OCI-LY1 (cell line): ENCODE measurements at regions not wholly inside any gene's neighbourhood (a gene's known extent, or its start where the extent isn't known, plus 50 kb on each side); places are given as distances from the start of the nearest gene placed in this dataset.

Source experiments
- H2AFZ ChIP-seq: fragments of 200-600 bp; sonication (generic), shearing (Covaris generic); 2 replicates; pipeline ENCODE4 v1.6.0; 2014; ENCODE audit warnings: antibody characterized with exemption, mild to moderate bottlenecking, low read length
- H3F3A ChIP-seq: fragments of 200-600 bp; sonication (generic), shearing (Covaris generic); 2 replicates; pipeline ENCODE4 v1.6.0; 2014; ENCODE audit warnings: mild to moderate bottlenecking, antibody characterized with exemption, low read length, moderate library complexity; ENCODE audit not compliant: insufficient read depth
- H3K27ac ChIP-seq: fragments of 200-600 bp; sonication (generic); 2 replicates; pipeline ENCODE4 v1.5.1; 2014; ENCODE audit warnings: low read length, mixed run types, mild to moderate bottlenecking, low read depth; ENCODE audit not compliant: poor library complexity, severe bottlenecking
- H3K27me3 ChIP-seq: fragments of 200-600 bp; sonication (generic); 2 replicates; pipeline ENCODE4 v1.6.0; 2014; ENCODE audit warnings: antibody characterized with exemption, mild to moderate bottlenecking, low read length, moderate library complexity; ENCODE audit not compliant: insufficient read depth
- H3K36me3 ChIP-seq: fragments of 200-600 bp; sonication (generic); 2 replicates; pipeline ENCODE4 v1.6.1; 2014; ENCODE audit warnings: mild to moderate bottlenecking, antibody characterized with exemption, low read length, moderate library complexity, mixed read lengths; ENCODE audit not compliant: insufficient read depth
- H3K4me1 ChIP-seq: fragments of 200-600 bp; sonication (generic); 2 replicates; pipeline ENCODE4 v1.5.1; 2014; ENCODE audit warnings: mild to moderate bottlenecking, low read length, moderate library complexity; ENCODE audit not compliant: insufficient read depth, severe bottlenecking
- H3K4me2 ChIP-seq: fragments of 200-600 bp; sonication (generic), shearing (Covaris generic); 2 replicates; pipeline ENCODE4 v1.6.1; 2014; ENCODE audit warnings: low read length
- H3K4me3 ChIP-seq: fragments of 200-600 bp; sonication (generic); 2 replicates; pipeline ENCODE4 v1.5.1; 2014; ENCODE audit warnings: low read length, low read depth, mild to moderate bottlenecking, mixed read lengths; ENCODE audit not compliant: poor library complexity, severe bottlenecking
- H3K79me2 ChIP-seq: fragments of 200-600 bp; shearing (Covaris generic); 2 replicates; pipeline ENCODE4 v1.6.1; 2016; ENCODE audit warnings: mixed run types, low read length, mixed read lengths; ENCODE audit not compliant: insufficient read depth
- H3K9ac ChIP-seq: fragments of 200-600 bp; sonication (generic), shearing (Covaris generic); 2 replicates; pipeline ENCODE4 v1.6.1; 2014; ENCODE audit warnings: mild to moderate bottlenecking, low read length, mixed read lengths
- H3K9me2 ChIP-seq: fragments of 200-600 bp; sonication (generic), shearing (Covaris generic); 2 replicates; pipeline ENCODE4 v1.6.1; 2014; ENCODE audit warnings: low read depth, mild to moderate bottlenecking, low read length, mixed read lengths
- H3K9me3 ChIP-seq: fragments of 200-600 bp; shearing (Covaris generic); 2 replicates; pipeline ENCODE4 v1.6.1; 2014; ENCODE audit warnings: low read length, mixed read lengths
- H4K20me1 ChIP-seq: fragments of 200-600 bp; sonication (generic), shearing (Covaris generic); 2 replicates; pipeline ENCODE4 v1.6.0; 2016; ENCODE audit warnings: mild to moderate bottlenecking, low read length; ENCODE audit not compliant: insufficient read depth
- CTCF ChIP-seq: fragments of 200-600 bp; sonication (generic), shearing (Covaris generic); IDR thresholded peaks from 2 replicates; pipeline ENCODE4 v1.5.1; 2017; ENCODE audit warnings: mild to moderate bottlenecking, antibody characterized with exemption, low read length, moderate library complexity, mixed read lengths
- EZH2 ChIP-seq: fragments of 200-600 bp; sonication (generic), shearing (Covaris generic); IDR thresholded peaks from 2 replicates; pipeline ENCODE4 v1.8.0; 2017; ENCODE audit warnings: borderline replicate concordance, mixed run types, mild to moderate bottlenecking, antibody characterized with exemption, low read length, moderate library complexity, mixed read lengths

GRCh38 chr6:1002989-1003388 lies 308.9 kb upstream of the FOXQ1 start:
- H3K4me1 ChIP-seq: no peaks in the 10 kb centered on the region
- H3K4me3 ChIP-seq: no peak overlapping the region
- no peaks in the 10 kb centered on the region for H3K36me3 ChIP-seq
- no peaks in the 10 kb centered on the region for H3F3A ChIP-seq
- no peaks in the 10 kb centered on the region for H3K9me2 ChIP-seq
- no peak overlapping the region for H2AFZ ChIP-seq
- no peaks in the 10 kb centered on the region for H3K9me3 ChIP-seq
- H3K4me2 ChIP-seq: no peak overlapping the region
- H3K79me2 ChIP-seq: no peaks in the 10 kb centered on the region
- H3K9ac ChIP-seq: no peak overlapping the region
- TF ChIP-seq CTCF (no peak), EZH2 (no peak)
- H3K27me3 ChIP-seq: no peaks in the 10 kb centered on the region; the same call in 1 of the 2 replicates
- no peaks in the 10 kb centered on the region for H4K20me1 ChIP-seq
- no peak overlapping the region for H3K27ac ChIP-seq

- Histone ChIP-seq H3K4me2 (no peak overlapping the region), H3F3A (no peaks in the 10 kb centered on the region), H3K4me1 (no peaks in the 10 kb centered on the region), H4K20me1 (no peaks in the 10 kb centered on the region), H3K36me3 (no peaks in the 10 kb centered on the region), H3K27me3 (no peaks in the 10 kb centered on the region; the same call in 1 of the 2 replicates), H3K9me2 (no peaks in the 10 kb centered on the region), H3K9ac (no peak overlapping the region), H3K79me2 (no peaks in the 10 kb centered on the region), H3K27ac (no peak overlapping the region), H2AFZ (no peak overlapping the region), H3K4me3 (no peak overlapping the region), H3K9me3 (no peaks in the 10 kb centered on the region)
- TF ChIP-seq EZH2 (no peak), CTCF (no peak)
Measured at GRCh38 chr6:1001655-1002349, 308.9 kb upstream of the EXOC2 start.

GRCh38 chr6:999552-999951 lies 306.6 kb upstream of the EXOC2 start:
- H3K9ac ChIP-seq: no peak overlapping the region
- H3K4me3 ChIP-seq: no peak overlapping the region
- H3K27me3 ChIP-seq: no peaks in the 10 kb centered on the region
- no peaks in the 10 kb centered on the region for H4K20me1 ChIP-seq
- H3F3A ChIP-seq: no peaks in the 10 kb centered on the region
- TF ChIP-seq EZH2 (no peak), CTCF (no peak)
- no peak overlapping the region for H3K4me2 ChIP-seq
- no peaks in the 10 kb centered on the region for H3K9me2 ChIP-seq
- no peak overlapping the region for H3K27ac ChIP-seq
- H2AFZ ChIP-seq: no peak overlapping the region
- H3K79me2 ChIP-seq: no peaks in the 10 kb centered on the region
- no peaks in the 10 kb centered on the region for H3K9me3 ChIP-seq
- no peaks in the 10 kb centered on the region for H3K4me1 ChIP-seq
- no peaks in the 10 kb centered on the region for H3K36me3 ChIP-seq
